Left ventricle myocardium inferior (tissue), 1 donor: ENCODE measurements at regions not wholly inside any gene's neighbourhood (a gene's known extent, or its start where the extent isn't known, plus 50 kb on each side); places are given as distances from the start of the nearest gene placed in this dataset.

ENCODE experiments used
- DNase-seq: peaks from one replicate; pipeline ENCODE4 v3.0.0-alpha.2; 2020
- H3K27ac ChIP-seq: fragments of 200-600 bp; replicated peaks from 2 replicates; pipeline ENCODE4 v1.8.0; 2021
- H3K27me3 ChIP-seq: fragments of 200-600 bp; 2 replicates; pipeline ENCODE4 v1.8.0; 2021; ENCODE audit warnings: low read depth
- H3K36me3 ChIP-seq: fragments of 200-600 bp; 2 replicates; pipeline ENCODE4 v1.8.0; 2021
- H3K4me1 ChIP-seq: fragments of 200-600 bp; 2 replicates; pipeline ENCODE4 v1.8.0; 2021
- H3K4me3 ChIP-seq: fragments of 200-600 bp; 2 replicates; pipeline ENCODE4 v1.8.0; 2021; ENCODE audit warnings: mild to moderate bottlenecking, moderate library complexity
- H3K9me3 ChIP-seq: fragments of 200-600 bp; replicated peaks from 2 replicates; pipeline ENCODE4 v1.8.0; 2021
- intact Hi-C: fragments of 100-400 bp; cut with micrococcal nuclease; formaldehyde crosslinking; loops from one replicate; pipeline ENCODE4 v1.11.0; 2022
- TF ChIP-seq, protein P1 (sequence below): fragments of 200-600 bp; IDR thresholded peaks from 2 replicates; pipeline ENCODE4 v1.8.0; 2021; ENCODE audit warnings: antibody characterized with exemption, mild to moderate bottlenecking, borderline replicate concordance
- donor health status: DM: no; HTN: yes; CAD: no; lungs with severe emphysema.

DNA sequence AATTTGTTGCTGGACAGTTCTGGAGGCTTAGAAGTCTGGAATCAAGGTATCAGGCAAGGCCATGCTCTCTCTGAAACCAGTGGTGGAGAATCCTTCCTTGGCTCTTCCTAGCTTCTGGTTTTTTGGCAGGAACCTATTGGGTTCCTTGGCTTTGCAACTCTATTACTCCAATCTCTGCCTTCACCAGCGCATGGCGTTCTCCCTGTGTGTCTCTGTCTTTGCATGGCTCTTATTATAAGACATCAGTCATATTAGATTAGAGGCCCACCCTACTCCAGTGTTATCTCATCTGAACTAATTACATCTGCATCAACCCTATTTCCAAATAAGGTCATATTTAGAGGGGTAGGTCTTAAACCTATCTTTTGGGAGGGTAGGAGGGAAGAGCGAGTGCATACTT, 358.1 kb upstream of the RARB start:
- Histone ChIP-seq H3K27me3 (no peaks in the 10 kb centered on the region), H3K4me1 (peaks cover 11% of the 10 kb centered on the region), H3K4me3 (no peak overlapping the region), H3K9me3 (no peaks in the 10 kb centered on the region), H3K27ac (no peak overlapping the region), H3K36me3 (no peaks in the 10 kb centered on the region)
- intact Hi-C loops, result no loop called here
- TF ChIP-seq, protein P1, sequence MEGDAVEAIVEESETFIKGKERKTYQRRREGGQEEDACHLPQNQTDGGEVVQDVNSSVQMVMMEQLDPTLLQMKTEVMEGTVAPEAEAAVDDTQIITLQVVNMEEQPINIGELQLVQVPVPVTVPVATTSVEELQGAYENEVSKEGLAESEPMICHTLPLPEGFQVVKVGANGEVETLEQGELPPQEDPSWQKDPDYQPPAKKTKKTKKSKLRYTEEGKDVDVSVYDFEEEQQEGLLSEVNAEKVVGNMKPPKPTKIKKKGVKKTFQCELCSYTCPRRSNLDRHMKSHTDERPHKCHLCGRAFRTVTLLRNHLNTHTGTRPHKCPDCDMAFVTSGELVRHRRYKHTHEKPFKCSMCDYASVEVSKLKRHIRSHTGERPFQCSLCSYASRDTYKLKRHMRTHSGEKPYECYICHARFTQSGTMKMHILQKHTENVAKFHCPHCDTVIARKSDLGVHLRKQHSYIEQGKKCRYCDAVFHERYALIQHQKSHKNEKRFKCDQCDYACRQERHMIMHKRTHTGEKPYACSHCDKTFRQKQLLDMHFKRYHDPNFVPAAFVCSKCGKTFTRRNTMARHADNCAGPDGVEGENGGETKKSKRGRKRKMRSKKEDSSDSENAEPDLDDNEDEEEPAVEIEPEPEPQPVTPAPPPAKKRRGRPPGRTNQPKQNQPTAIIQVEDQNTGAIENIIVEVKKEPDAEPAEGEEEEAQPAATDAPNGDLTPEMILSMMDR, result no peak
- DNase-seq, result no peak

DNA sequence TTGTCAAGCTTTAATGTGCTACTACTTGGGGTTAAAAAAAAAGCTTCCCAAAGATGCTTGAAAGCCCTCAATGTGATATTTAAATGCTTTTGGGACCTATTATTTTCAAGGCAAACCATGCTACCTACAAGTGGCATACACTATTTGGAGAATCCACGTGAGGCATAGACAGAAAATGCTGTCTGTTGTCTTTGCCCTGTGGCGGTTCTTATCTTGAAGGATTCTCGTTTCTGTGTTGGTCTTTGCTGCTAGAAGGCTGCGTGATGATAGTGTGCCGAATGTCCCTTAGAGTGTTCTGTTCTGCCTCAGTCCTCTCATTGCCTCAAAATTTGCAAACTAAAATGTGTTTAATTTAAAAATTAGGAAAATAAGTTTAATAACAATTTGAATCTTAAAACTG, 356.2 kb upstream of the RARB start:
- TF ChIP-seq, protein P1, result no peak
- Histone ChIP-seq H3K27me3 (no peaks in the 10 kb centered on the region), H3K4me3 (no peak overlapping the region), H3K9me3 (no peaks in the 10 kb centered on the region), H3K4me1 (peaks cover 12% of the 10 kb centered on the region), H3K27ac (no peak overlapping the region), H3K36me3 (no peaks in the 10 kb centered on the region)
- DNase-seq, result no peak
- intact Hi-C loops, result no loop called here

- Histone ChIP-seq H3K27ac (no peak overlapping the region), H3K9me3 (no peaks in the 10 kb centered on the region), H3K36me3 (no peaks in the 10 kb centered on the region), H3K27me3 (no peaks in the 10 kb centered on the region), H3K4me3 (no peak overlapping the region), H3K4me1 (peaks cover 12% of the 10 kb centered on the region)
- TF ChIP-seq, protein P1, result no peak
- intact Hi-C loops, result no loop called here
- DNase-seq, result no peak
These were observed 354.6 kb upstream of the RARB start for GRCh38 chr3:25073423-25073822.

DNA sequence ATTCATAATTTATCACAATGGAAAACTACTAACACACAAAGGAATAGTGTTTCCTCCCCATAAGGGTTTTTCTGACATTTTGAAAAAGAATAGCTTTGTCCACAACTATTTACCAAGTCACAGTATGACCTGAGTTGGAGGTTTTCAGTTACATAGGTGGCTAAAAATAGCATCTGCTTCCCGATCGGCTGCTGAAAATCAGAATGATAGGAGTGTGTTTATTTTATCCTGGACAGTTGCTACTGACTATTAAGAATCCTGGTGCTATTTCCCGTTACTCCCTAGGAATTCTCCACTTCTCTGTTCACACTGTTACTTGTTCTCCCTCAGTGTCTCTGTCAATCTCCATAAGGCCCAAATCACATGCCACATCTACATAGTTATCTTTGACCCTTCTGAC, 353.9 kb upstream of the RARB start:
- intact Hi-C loops, result no loop called here
- Histone ChIP-seq H3K4me3 (no peak overlapping the region), H3K27ac (peak overlapping the region; percentile 11), H3K4me1 (peaks cover 12% of the 10 kb centered on the region), H3K36me3 (no peaks in the 10 kb centered on the region), H3K27me3 (no peaks in the 10 kb centered on the region), H3K9me3 (no peaks in the 10 kb centered on the region)
- TF ChIP-seq, protein P1, result no peak
- DNase-seq, result no peak

GRCh38 chr3:25080461-25080860, 347.6 kb upstream of the RARB start:
- Histone ChIP-seq H3K4me3 (no peak overlapping the region), H3K27ac (no peak overlapping the region), H3K36me3 (no peaks in the 10 kb centered on the region), H3K9me3 (no peaks in the 10 kb centered on the region), H3K27me3 (no peaks in the 10 kb centered on the region), H3K4me1 (no peaks in the 10 kb centered on the region)
- DNase-seq, result no peak
- intact Hi-C loops, result no loop called here
- TF ChIP-seq, protein P1, result no peak

DNA sequence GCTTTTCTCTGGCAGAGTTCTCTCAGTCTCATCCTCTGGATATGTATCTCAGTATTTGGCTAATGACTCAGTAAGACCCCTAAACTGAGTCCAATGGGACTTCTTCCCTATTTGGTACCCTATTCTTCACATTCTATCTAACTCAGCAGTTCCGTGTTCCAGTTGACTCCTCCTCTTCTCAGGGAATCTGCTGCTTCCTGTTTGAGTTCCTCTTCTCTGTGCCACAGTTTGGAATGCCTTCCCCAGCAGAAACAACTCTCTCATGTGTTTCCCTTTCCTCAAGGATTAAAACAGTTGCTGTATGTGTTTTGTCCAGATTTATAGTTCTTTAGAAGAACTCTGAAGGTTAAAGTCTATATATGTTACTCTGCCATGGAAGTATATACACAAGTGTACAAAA, 344.0 kb upstream of the RARB start:
- no peak for DNase-seq

More for the DNA sequence above, 344.0 kb upstream of the RARB start:
- Histone ChIP-seq H3K36me3 (no peaks in the 10 kb centered on the region), H3K27ac (no peak overlapping the region), H3K27me3 (no peaks in the 10 kb centered on the region), H3K9me3 (peaks cover 7% of the 10 kb centered on the region), H3K4me1 (no peaks in the 10 kb centered on the region), H3K4me3 (no peak overlapping the region)
- intact Hi-C loops, result no loop called here
- TF ChIP-seq, protein P1, result no peak
